GM18519 (cell line): ENCODE measurements at regions not wholly inside any gene's neighbourhood (a gene's known extent, or its start where the extent isn't known, plus 50 kb on each side); places are given as distances from the start of the nearest gene placed in this dataset.
"Not testable (repeated sequence)": the region's sequence is repeated elsewhere in the genome, so short reads cannot be mapped to it uniquely, and the experiment has no call there.

Experiments used
- ATAC-seq: cut with Tn5 transposase; IDR thresholded peaks from one replicate; pipeline ENCODE4 v1.9.1; 2021; ENCODE audit warnings: mild to moderate bottlenecking, moderate library complexity; ENCODE audit not compliant: unreplicated experiment, low FRiP score

DNA sequence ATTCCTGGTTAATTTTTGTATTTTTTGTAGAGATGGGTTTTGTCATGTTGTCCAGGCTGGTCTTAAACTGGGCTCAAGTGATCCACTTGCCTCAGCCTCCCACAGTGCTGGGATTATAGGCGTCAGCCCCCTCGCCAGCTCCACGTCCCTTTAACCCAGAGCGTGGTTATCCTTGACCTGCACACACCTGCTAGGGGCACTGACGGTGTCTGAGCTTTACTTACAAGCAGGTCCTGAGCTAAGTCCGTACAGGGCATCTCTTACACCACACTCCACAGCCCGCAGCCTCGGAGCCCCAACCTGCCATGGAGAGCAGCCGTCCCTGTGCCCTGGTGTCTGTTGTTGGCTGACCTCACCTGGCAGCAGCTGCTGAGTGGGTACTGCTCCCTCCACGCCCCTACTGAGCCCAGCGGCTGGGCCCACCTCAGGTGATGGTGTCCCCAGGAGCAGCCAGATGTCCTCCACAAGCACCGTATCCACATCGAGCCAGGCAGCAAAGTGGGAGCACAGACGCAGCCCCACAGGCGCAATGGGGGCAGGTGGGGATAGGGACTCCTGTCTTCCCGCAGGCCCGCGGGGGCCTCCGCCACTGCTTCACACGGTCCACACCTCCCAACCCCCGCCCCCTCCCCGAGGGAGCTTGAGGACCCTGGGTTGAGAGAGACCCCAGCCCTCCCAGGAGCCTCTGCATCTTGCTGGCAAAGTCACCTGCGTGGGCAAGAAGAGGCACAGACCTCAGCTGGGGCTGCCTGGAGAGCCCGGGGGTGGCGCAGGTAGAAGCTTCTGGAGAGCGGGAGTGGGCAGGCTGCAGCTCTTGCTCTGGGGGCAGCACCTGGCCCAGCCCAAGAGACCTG, 325.4 kb upstream of the SFSWAP start:
- ATAC-seq, result no peak

DNA sequence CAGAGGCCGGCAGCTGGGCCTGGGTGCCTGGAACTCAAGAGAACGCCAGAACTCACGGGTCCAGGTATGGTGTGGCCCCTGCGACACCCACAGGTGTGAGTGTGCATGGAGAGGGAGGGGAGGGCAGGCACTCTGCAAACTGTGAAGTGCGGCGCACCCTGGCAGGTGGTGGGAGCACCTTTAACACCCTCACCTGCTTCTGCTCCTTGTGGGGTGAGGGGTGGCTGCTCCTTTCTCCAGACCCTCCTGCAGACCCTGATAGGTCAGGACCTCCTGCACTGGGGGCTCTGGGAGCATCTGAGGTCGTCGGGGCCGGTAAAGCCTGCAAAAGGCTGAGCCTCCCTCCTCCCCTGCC, 324.7 kb upstream of the SFSWAP start:
- ATAC-seq, result no peak

DNA sequence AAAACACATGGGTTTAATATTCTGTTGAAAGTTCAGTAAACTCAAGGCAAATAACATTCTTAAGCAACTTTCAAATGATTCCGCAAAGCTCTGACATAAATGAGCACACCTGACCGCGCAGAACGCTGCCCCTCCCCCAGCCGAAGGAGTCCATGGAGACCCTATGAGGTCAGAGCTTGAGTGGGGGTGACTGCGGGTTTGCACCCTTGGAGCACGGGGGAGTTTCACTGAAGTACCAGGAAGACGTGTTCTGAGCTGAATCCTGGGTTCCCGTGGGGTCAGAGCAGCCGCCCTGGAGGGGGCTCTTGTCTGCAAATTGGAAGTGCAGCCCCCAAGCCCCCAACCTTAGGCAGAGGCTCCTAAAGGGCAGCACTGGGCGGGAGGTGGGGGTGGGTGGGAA, 324.1 kb upstream of the SFSWAP start:
- ATAC-seq, result no peak

DNA sequence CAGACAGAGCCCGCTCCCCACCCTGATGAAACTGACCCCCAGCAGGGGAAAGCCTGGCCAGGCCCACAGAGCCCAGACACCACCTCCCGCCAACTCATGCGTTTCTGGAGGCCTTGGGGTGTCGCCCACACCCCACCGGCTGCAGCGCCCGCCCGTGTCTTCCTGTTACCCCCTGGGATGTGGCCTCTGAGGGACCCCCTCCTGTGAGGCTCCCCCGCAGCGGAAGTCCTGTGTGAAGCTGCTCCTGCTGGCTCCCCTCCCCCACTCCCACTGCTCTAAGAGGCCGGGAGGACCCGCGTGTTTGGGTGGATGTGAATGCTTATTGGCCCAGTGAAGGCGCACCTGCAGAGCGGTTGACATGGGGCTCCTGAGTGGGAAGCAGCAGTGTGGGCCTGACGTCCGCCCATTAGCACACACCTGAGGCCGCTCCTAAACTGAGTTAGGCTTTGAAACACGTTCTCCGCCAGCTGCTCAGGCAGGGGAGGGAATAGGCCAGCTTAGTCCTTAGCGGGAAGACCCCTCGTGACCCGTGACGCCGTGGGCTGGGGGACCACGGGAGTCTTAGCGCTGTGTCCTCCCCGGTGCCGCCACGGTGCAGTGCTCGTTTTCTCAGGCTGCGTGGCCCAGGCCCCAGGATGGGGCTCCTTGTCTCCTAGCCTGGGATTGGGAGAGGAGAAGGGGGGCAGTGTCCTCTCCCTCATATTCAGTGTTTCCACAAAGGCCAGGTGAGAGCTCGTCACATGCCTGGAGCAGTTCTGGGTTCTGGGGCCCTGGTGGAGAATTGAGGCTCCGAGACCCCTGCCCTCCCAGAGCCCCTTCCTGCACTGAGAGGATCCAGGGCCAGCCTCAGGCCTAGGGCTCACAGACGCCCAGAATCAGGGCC, 323.4 kb upstream of the SFSWAP start:
- no peak for ATAC-seq

DNA sequence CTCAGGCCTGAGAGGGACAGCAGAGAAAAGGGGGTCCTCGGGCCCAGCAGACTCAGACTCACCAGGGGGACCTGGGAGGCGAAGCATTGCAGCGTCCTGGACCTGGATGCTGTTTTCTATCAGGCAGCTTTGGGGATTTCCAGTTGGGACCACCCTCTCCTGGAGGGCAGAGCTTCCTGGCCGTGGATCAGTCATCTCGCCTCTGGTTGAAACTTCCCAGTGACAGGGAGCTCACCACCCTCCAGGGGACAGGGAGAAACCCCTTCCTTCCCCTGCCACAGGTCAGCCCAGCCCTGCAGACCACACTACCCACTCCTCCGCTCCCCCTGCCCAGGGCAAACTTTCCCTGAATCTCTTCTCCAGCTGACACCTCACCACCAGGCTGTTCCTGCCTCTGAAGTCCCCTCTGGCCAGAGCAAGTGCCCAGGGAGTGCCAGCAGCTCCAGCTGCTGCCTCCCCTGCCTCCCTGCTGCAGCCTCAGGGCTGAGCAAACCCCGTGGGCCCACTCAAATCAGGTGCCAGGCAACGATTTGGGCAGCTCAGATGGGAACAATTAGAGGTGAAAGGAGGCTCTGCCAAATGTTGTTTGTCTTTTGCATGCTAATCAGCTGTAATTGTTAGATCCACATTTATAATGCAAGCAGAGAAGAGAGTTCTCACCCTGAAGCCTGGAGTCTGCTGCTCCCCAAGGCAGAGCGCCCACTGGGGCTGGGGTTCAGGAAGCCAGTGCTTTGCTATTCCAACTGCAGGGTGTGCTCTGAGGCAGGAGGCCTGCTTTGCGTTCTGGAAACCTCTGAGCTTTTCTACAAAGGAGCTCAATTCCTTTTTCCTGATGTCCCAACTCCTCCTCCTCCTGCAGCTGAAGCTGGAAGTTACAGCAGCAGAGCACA, 322.5 kb upstream of the SFSWAP start:
- ATAC-seq, result not testable (repeated sequence)

DNA sequence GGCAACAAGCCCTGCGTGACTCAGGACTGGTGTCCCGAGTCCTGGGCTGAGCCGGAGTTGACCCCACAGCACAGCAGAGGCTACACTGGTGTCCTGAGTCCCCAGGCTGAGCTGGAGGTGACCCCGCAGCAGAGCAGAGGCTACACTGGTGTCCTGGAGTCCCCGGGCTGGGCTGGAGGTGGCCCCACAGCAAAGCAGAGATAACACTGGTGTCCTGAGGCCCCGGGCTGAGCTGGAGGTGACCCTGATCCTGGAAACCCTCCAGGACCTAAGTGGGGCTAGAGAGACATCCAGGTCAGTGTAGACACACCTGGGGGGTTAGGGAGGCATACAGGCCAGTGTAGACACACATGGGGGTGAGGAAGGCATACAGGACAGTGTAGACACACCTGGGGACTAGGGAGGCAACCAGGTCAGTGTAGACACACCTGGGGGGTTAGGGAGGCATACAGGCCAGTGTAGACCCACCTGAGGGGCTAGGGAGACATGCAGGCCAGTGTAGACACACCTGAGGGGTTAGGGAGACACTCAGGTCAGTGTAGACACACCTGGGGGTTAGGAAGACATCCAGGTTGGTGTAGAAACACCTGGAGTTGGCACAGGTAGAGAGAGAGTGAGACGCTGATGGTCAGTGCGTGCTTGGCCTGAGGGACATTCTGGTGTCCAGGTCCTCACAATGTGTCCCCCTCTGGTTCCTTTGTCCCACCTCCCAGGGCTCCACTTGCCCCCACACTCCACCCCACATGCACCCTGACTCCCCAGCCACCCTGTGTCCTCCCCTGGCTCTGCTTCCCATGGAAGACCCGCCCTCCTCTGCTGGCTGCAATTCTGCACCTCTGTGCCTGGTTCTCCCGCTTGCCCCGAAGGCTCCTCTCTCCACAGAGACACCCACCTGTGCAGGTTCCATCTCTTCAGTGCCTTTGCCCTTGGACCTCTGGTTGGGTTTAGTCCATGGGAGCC, 321.6 kb upstream of the SFSWAP start:
- ATAC-seq, result no peak

DNA sequence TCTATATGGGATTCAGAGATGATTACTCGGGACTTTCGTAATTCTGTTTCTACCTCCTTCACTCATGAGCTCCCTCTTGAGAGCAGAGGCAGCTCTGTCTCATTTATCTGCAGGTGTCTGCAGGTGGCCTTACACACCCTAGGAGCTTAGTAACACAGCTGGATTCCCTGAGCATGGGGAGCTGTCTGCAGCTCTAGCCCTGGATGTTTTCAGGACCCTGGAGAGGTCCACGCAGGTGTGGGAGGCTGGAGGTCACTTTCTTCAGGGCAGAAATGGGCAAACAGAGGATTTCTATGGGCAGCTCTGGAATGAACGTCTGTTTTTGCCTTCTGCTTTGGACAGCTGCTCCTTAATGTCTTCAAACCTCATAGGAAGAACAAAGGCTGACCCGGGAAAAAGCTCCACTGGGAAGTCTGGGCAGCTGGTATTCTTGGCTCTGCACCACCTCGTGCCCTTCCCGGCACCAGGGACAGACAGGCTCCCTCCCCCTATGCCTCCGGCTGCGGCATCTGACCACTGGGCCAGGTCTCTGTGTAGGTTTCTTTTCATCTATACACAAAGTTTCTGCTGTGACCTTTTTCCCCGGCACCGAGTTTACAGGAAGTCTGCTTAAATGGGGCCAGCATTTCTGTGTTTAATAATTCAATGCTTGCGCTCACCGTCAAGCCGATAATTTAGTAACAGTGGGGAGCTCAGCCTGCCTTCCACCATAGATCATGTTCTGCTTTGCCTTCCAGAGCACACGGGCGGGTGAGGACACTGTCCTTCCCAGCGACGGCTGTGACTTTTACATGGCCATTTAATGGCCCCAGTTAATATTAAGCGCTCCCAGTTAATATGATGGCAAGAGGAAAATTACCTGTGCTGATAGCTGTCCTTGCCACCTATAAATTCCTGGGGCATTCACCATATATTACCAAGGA, 320.2 kb upstream of the SFSWAP start:
- ATAC-seq, result no peak

DNA sequence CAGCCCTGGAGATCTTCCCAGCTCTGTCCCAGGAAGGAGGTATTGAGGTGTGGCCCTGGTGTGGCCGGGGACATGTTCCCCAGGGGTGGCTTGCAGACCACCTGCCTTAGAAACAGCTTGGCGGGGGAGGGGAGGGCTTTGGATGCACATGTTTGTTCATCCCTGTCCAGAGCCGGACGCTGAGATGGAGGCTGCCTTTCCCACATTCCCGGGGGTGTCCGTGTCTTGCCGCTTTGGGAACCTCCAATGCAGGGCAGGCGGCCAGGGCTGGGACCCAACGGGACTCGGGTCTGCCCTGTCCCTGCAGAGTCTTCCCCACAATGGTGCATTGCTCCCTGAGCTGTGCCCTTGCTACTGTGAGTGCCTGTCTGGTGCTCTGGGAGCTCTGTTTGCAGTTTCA, 319.5 kb upstream of the SFSWAP start:
- no peak for ATAC-seq

DNA sequence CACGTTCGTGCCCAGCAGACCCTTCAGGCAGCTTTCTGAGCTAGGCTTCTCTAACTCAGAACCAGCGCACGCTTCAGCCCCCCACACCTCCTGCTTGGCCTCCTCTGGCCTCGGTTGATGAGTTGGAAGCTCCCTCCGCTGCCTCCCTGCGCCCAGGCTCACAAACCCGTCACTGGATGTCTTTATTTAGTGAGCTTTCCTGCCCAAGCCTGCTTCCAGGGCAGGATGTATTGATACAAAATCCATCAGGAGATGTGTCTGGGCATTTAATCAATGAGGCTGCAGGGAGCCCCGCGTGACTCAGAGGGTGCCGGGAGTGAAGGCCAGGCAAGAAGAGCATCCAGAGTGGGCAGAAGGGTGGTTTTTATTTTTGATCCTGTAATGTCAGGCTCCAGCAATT, 316.1 kb upstream of the SFSWAP start:
- not testable (repeated sequence) for ATAC-seq

DNA sequence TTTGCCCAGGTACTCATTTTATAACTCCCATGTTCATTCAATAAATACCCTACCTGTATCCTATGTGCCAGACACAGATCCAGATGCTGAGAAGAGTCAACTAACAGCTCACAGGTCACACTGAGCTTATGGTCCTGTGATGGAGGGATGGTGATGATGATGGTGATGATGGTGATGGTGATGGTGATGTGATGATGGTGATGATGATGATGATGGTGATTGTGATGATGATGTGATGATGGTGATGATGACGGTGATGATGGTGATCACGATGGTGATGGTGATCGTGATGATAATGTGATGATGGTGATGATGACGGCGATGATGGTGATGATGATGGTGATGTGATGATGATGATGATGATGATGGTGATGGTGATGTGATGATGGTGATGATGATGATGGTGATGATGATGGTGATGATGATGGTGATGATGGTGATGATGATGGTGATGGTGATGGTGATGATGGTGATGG, 315.6 kb upstream of the SFSWAP start:
- not testable (repeated sequence) for ATAC-seq

DNA sequence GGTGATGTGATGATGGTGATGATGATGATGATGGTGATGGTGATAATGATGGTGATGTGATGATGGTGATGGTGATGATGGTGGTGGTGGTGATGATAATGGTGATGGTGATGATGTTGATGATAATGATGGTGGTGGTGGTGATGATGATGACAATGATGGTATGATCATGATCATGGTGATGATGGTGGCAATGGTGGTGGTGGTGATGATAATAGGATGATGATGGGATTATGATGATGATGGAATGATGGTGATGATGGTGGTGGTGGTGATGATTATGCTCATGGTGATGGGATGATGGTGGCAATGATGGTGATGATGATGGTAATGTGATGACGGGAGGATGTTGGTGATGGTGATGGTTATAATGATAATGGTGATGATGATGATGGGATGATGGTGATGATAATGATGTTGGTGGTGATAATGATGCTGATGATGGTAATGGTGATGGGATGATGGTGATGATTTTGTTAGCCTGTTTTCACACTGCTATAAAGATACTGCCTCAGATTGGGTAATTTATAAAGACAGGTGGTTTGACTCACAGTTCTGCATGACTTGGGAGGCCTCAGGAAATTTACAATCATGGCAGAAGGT, 314.8 kb upstream of the SFSWAP start:
- no peak for ATAC-seq

DNA sequence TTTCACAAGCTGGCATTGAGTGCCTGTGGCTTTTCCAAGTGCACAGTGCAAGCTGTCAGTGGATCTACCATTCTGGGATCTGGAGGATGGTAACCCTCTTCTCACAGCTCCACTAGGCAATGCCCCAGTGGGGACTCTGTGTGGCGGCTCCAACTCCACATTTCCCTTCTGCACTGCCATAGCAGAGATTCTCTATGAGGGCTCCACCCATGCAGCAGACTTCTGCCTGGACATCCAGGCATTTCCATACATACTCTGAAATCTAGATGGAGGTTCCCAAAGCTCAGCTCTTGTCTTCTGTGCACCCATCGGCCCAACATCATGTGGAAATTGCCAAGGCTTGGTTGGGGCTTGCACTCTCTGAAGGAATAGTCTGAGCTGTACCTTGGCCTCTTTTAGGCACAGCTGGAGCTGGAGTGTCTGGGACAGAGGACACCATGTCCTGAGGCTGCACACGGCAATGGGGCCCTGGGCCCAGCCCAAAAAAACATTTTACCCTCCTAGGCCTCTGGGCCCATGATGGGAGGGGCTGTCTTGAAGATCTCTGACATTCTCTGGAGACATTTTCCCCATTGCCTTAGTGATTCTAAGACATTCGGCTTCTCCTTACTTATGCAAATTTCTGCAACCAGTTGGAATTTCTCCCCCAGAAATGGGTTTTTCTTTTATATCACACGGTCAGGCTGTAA, 313.3 kb upstream of the SFSWAP start:
- no peak for ATAC-seq

DNA sequence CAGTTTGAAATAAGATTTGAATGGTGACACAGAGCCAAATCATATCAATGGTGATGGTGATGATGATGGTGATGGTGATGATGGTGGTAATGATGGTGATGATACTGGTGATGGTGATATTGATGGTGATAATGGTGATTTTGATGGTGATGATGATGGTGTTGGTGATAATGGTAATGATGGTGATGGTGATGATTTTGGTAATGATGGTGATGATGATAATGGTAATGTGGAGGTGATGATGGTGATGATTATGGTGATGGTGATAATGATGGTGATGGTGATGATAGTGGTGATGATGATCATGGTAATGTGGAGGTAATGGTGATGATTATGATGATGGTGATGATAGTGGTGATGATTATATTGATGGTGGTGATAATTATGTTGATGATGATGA, 311.9 kb upstream of the SFSWAP start:
- no peak for ATAC-seq

DNA sequence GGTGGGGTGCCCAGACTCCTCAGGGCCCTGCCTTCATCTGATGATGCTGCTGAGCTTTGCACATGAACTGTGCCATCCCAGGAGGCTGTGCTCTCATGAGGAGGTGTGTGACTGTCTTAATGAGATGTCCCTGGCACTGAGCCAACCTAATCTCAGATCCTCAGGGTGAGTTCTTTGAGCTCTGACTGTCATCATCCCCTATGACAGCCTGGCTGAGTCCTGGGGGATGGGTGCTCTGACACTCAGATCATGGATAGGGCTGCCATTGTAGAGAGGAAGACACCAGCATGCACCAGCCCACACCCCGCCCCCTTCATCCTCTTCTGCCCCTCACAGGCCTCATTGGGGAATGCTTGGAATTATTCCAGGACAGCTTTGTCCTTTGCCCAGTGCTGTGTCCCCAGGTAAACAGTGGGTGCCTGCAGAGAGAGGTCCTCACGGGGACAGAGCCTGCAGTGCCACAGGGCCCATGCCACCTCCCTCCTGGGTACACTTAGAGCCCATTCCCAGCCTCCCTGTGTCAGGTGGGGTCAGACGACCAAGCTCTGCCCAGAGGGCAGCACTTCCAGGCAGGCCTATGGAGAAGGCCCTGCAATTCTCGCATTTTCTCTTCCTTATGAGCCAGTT, 310.1 kb upstream of the SFSWAP start:
- ATAC-seq, result not testable (repeated sequence)

DNA sequence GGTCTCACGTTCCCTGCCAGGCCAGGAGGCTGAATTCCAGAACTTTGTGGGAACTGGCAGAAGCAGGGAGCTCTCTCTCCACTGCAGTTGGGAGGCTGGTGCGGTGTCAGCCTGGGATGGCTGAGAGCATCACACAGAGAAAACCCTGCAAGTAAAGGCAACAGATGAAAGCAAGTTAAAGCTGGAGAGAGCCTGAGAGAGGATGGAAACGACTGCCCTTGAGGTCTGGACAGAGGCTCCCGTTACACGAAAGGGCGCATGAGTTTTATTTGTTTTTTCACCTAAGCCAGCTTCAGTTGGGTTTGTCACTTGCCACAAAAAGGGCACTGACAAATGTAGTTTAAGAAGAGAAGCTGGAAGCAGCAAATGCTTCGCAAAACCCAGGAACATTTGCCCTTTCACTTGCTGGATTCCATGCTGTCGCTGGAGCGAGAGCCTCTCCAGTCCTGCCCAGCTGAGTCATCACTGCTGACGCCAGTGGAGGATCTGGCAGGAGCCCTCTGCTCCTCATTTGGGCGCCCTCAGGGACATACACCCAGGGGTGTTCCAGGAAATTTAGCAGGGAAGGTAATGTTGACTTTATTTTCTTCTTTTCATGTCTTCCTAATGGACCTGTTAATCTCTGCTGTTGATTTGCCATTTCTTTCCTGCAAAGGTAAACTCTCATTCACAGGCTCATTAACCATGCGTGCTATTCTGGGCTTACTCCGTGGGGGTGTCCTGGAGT, 308.8 kb upstream of the SFSWAP start:
- not testable (repeated sequence) for ATAC-seq

DNA sequence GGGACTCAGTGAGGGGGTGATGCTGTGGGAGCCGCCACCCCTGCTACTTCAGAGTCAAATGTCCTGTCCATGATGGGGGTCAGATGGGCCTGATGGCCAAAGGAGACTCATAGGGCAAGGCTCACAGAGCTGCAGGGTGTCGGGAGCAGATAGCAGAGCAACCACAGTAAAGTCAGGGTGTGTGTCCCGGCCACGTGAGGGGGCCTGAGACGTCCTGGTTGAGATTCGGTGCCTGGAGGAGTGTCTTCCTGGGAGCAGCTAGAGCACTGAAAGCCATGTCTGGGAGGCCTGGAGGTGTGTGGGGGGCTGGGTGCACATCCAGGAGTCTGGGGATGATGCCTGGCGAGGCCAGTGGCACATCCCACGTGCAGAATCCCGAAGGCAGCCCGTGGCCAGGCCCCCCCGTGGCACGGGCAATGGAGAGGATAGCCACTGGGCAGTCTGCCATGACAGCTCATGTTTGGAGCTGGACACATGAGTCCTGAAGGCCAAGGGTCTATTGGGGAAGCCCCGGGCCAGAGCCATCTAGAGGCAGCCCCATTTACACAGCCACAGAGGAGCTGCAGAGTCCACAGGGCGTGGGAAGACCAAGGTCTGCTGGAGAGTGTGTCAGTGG, 308.0 kb upstream of the SFSWAP start:
- no peak for ATAC-seq
